NT2/D1 (cell line): ENCODE measurements at regions not wholly inside any gene's neighbourhood (a gene's known extent, or its start where the extent isn't known, plus 50 kb on each side); places are given as distances from the start of the nearest gene placed in this dataset.

Experiments
- DNase-seq: peaks from one replicate; pipeline ENCODE4 v3.0.0-alpha.2; 2011; ENCODE audit warnings: low read depth, low spot score
- H3K27me3 ChIP-seq: 2 replicates; pipeline ENCODE4 v1.6.0; 2011; ENCODE audit warnings: mild to moderate bottlenecking; ENCODE audit not compliant: insufficient read length, insufficient read depth
- H3K36me3 ChIP-seq: 2 replicates; pipeline ENCODE4 v1.6.1; 2011; ENCODE audit warnings: mild to moderate bottlenecking, low read length, mixed read lengths; ENCODE audit not compliant: insufficient read depth, insufficient read length
- H3K4me1 ChIP-seq: 2 replicates; pipeline ENCODE4 v1.5.1; 2011; ENCODE audit not compliant: insufficient read depth, insufficient read length
- H3K4me3 ChIP-seq: 2 replicates; pipeline ENCODE4 v1.5.1; 2011; ENCODE audit warnings: low read depth; ENCODE audit not compliant: insufficient read length
- H3K9ac ChIP-seq: 2 replicates; pipeline ENCODE4 v1.6.0; 2011; ENCODE audit warnings: low read depth; ENCODE audit not compliant: insufficient read length
- H3K9me3 ChIP-seq: 2 replicates; pipeline ENCODE4 v1.5.1; 2011; ENCODE audit warnings: mild to moderate bottlenecking, low read length; ENCODE audit not compliant: insufficient read depth
- SUZ12 ChIP-seq: IDR thresholded peaks from 2 replicates; pipeline ENCODE4 v1.6.1; 2011; ENCODE audit not compliant: insufficient read length, insufficient read depth; ENCODE audit errors: extremely low read depth
- YY1 ChIP-seq: IDR thresholded peaks from 2 replicates; pipeline ENCODE4 v1.6.1; 2011; ENCODE audit not compliant: insufficient read length, insufficient read depth
- ZNF274 ChIP-seq: IDR thresholded peaks from 2 replicates; pipeline ENCODE4 v1.6.1; 2011; ENCODE audit warnings: mild to moderate bottlenecking, low read depth, low read length

DNA sequence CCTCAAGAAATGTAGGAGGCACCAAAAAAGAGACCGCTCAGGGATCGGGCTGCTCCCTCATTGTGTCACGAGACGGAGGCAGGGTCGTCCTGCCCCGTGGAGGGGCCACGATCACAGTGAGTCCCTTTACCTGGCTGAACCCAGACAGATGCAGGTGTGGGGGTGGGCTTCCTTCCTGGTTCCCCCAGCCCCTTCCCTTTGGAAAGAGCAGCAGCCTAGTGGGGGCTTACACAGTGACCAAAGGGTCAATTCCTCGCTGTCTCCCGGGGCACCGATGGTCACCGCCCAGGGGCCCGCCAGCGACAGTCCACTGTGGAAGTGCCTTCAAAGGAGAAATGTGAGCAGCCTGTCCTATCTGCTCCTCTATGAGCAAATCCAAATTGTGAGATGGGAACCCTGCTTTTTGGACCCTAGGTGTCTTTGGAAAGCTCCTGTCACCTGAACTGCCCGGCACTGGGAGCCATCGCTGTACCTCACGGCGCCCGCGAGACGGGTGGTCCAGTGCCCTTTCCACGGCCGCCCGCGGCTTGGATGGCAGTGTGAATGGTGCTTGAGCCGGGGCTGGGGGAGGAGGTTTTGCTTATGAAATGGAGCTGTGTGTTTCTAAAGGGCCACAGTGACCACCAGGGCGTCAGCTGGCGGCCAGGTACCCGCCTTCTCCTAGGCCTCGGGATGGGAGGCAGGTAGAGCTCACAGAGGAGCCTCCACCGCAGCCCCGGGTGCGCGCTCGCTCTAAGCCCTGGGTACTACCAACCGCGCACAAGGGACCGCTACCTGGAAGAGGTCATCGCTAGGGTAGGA, 155.7 kb downstream of the KLF13 start:
- Histone ChIP-seq H3K36me3 (no peaks in the 10 kb centered on the region), H3K4me1 (no peaks in the 10 kb centered on the region), H3K9me3 (peaks cover 7% of the 10 kb centered on the region; the same call in 1 of the 2 replicates), H3K4me3 (no peak overlapping the region), H3K27me3 (peaks cover 30% of the 10 kb centered on the region), H3K9ac (no peak overlapping the region)
- no peak for DNase-seq
- TF ChIP-seq ZNF274 (no peak), YY1 (no peak), SUZ12 (no peak)

DNA sequence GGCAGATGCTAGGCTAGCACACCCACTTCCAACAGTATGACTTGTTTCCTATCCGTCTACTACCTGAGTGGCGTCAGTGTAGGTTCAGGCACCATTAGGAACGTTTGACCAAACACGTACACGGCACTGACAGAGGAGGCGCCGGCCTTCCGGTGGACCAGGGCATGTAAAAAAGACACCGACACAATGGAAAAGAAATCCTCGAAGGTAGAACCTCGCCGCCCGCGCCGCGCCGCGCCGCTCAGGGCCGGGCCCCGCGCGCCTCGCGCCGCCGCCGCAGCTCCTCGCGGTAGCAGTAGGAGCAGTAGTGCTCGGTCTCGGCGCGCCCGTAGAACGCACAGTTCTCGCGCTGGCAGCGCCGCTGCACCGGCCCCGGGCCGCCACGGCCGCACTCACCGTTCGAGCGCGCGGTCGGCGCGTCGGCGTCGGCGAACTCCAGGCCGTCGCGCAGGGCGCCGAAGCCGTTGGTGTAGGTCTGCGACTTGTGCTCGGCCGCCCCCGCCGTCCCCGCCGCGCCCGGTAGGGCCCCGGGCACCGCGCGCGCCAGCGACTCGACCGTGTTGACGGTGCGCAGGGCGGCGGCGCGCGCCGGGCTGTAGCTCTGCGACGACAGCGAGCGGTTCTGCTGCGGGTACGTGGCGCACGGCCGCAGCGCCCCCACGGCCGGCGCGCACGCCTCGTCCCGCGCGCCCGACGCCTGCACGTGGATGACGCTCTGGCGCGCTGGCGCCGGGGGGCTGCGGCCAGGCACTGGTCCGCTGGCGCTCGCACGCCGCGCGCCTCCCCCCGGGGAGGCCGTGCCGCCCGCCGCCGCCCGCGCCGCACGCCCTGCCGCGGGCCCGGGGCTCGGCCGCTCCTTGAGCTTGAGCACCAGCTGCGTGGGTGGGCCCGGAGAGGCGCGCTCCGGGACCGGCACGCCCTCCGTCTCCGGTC, 156.7 kb downstream of the KLF13 start:
- DNase-seq = no peak
- Histone ChIP-seq H3K9ac (no peak overlapping the region), H3K9me3 (peaks cover 7% of the 10 kb centered on the region; the same call in 1 of the 2 replicates), H3K27me3 (peaks cover 30% of the 10 kb centered on the region), H3K4me1 (no peaks in the 10 kb centered on the region), H3K4me3 (peak overlapping the region; percentile 11), H3K36me3 (no peaks in the 10 kb centered on the region)
- no peak for TF ChIP-seq ZNF274
- TF ChIP-seq SUZ12 = no peak
- no peak for TF ChIP-seq YY1

- no peak overlapping the region for H3K4me3 ChIP-seq
- DNase-seq = no peak
- H3K9me3 ChIP-seq = peaks cover 7% of the 10 kb centered on the region; the same call in 1 of the 2 replicates
- H3K27me3 ChIP-seq = peaks cover 30% of the 10 kb centered on the region
- no peaks in the 10 kb centered on the region for H3K36me3 ChIP-seq
- H3K9ac ChIP-seq = no peak overlapping the region
- no peak for TF ChIP-seq SUZ12
- no peak for TF ChIP-seq YY1
- TF ChIP-seq ZNF274 = no peak
- H3K4me1 ChIP-seq = peaks cover 3% of the 10 kb centered on the region
Measured at GRCh38 chr15:31483986-31484951, 157.6 kb downstream of the KLF13 start.

- Histone ChIP-seq H3K27me3 (peaks cover 30% of the 10 kb centered on the region), H3K9ac (no peak overlapping the region), H3K9me3 (peaks cover 7% of the 10 kb centered on the region; the same call in 1 of the 2 replicates), H3K4me1 (peaks cover 5% of the 10 kb centered on the region), H3K36me3 (no peaks in the 10 kb centered on the region), H3K4me3 (no peak overlapping the region)
- TF ChIP-seq ZNF274 = no peak
- TF ChIP-seq YY1 = no peak
- no peak for TF ChIP-seq SUZ12
- DNase-seq = no peak
Measured at GRCh38 chr15:31484986-31485385, 158.4 kb downstream of the KLF13 start.

GRCh38 chr15:31485431-31485830, 158.8 kb downstream of the KLF13 start:
- Histone ChIP-seq H3K27me3 (peaks cover 28% of the 10 kb centered on the region), H3K4me3 (no peak overlapping the region), H3K36me3 (no peaks in the 10 kb centered on the region), H3K9me3 (peaks cover 7% of the 10 kb centered on the region; the same call in 1 of the 2 replicates), H3K4me1 (peaks cover 5% of the 10 kb centered on the region), H3K9ac (no peak overlapping the region)
- DNase-seq = no peak
- TF ChIP-seq SUZ12 = no peak
- no peak for TF ChIP-seq ZNF274
- TF ChIP-seq YY1 = no peak

- no peak for DNase-seq
- TF ChIP-seq ZNF274 = no peak
- TF ChIP-seq YY1 = no peak
- no peak for TF ChIP-seq SUZ12
- no peak overlapping the region for H3K4me3 ChIP-seq
- H3K9ac ChIP-seq = no peak overlapping the region
- peaks cover 5% of the 10 kb centered on the region for H3K4me1 ChIP-seq
- peaks cover 24% of the 10 kb centered on the region for H3K27me3 ChIP-seq
- H3K9me3 ChIP-seq = peaks cover 12% of the 10 kb centered on the region; the same call in 1 of the 2 replicates
- H3K36me3 ChIP-seq = no peaks in the 10 kb centered on the region
Measured at GRCh38 chr15:31485911-31486461, 159.4 kb downstream of the KLF13 start.
